SK-N-SH treated with all-trans-retinoic acid at 6 μM for 48 hours (cell line): ENCODE measurements at regions not wholly inside any gene's neighbourhood (a gene's known extent, or its start where the extent isn't known, plus 50 kb on each side); places are given as distances from the start of the nearest gene placed in this dataset.
"Not testable (repeated sequence)": the region's sequence is repeated elsewhere in the genome, so short reads cannot be mapped to it uniquely, and the experiment has no call there.

Experiments
- ATAC-seq: fragments of 200-7000 bp; cut with Tn5 transposase; 3 replicates; pipeline ENCODE4 v1.9.1; 2020; ENCODE audit warnings: mild to moderate bottlenecking, moderate library complexity
- ARNTL ChIP-seq: fragments of 450-650 bp; formaldehyde crosslinking; IDR thresholded peaks from 2 replicates; pipeline ENCODE4 v1.5.0; 2020; ENCODE audit warnings: low read depth, mild to moderate bottlenecking, moderate library complexity, borderline replicate concordance
- BACH2 ChIP-seq: fragments of 250-450 bp; sonication (Bioruptor Pico); IDR thresholded peaks from 2 replicates; pipeline ENCODE4 v1.9.0; 2021; ENCODE audit warnings: mild to moderate bottlenecking, borderline replicate concordance
- CSDC2 ChIP-seq: fragments of 250-450 bp; sonication (Bioruptor Pico); IDR thresholded peaks from 2 replicates; pipeline ENCODE4 v1.5.0; 2020; ENCODE audit warnings: mild to moderate bottlenecking, moderate library complexity
- ESRRG ChIP-seq: fragments of 250-450 bp; sonication (Bioruptor Pico); IDR thresholded peaks from 2 replicates; pipeline ENCODE4 v1.6.1; 2021; ENCODE audit warnings: mild to moderate bottlenecking
- GLIS3 ChIP-seq: fragments of 250-450 bp; sonication (Bioruptor Pico); IDR thresholded peaks from 2 replicates; pipeline ENCODE4 v1.5.0; 2020; ENCODE audit warnings: mild to moderate bottlenecking, moderate library complexity
- PPARA ChIP-seq: fragments of 250-450 bp; sonication (Bioruptor Pico); IDR thresholded peaks from 2 replicates; pipeline ENCODE4 v1.5.0; 2020; ENCODE audit warnings: mild to moderate bottlenecking, borderline replicate concordance
- RARB ChIP-seq: fragments of 250-450 bp; sonication (Bioruptor Pico); IDR thresholded peaks from 2 replicates; pipeline ENCODE4 v1.8.0; 2021; ENCODE audit warnings: mild to moderate bottlenecking, moderate library complexity
- SNAI2 ChIP-seq: fragments of 250-450 bp; sonication (Bioruptor Pico); IDR thresholded peaks from 2 replicates; pipeline ENCODE4 v1.5.0; 2020; ENCODE audit warnings: mild to moderate bottlenecking, moderate library complexity
- TCF4 ChIP-seq: fragments of 250-450 bp; sonication (Bioruptor Pico); IDR thresholded peaks from 2 replicates; pipeline ENCODE4 v1.8.0; 2021; ENCODE audit warnings: mild to moderate bottlenecking, moderate library complexity, borderline replicate concordance
- TOX ChIP-seq: fragments of 250-450 bp; sonication (Bioruptor Pico); IDR thresholded peaks from 2 replicates; pipeline ENCODE4 v1.8.0; 2021; ENCODE audit warnings: mild to moderate bottlenecking, moderate library complexity, borderline replicate concordance
- TSHZ2 ChIP-seq: fragments of 250-450 bp; sonication (Bioruptor Pico); IDR thresholded peaks from 2 replicates; pipeline ENCODE4 v1.5.0; 2020; ENCODE audit warnings: mild to moderate bottlenecking, moderate library complexity
- ZC3H10 ChIP-seq: fragments of 250-450 bp; sonication (Bioruptor Pico); IDR thresholded peaks from 2 replicates; pipeline ENCODE4 v1.5.1; 2021; ENCODE audit warnings: mild to moderate bottlenecking, moderate library complexity
- ZFP3 ChIP-seq: fragments of 250-450 bp; sonication (Bioruptor Pico); IDR thresholded peaks from 2 replicates; pipeline ENCODE4 v1.5.0; 2020; ENCODE audit warnings: mild to moderate bottlenecking, moderate library complexity
- ZNF565 ChIP-seq: fragments of 450-650 bp; formaldehyde crosslinking; conservative IDR thresholded peaks from 2 replicates; pipeline ENCODE4 v1.5.0; 2020; ENCODE audit warnings: low read depth, mild to moderate bottlenecking, moderate library complexity
- ZNF70 ChIP-seq: fragments of 450-650 bp; formaldehyde crosslinking; IDR thresholded peaks from 2 replicates; pipeline ENCODE4 v1.5.0; 2020; ENCODE audit warnings: mild to moderate bottlenecking, moderate library complexity
- ZNF8 ChIP-seq: fragments of 450-650 bp; formaldehyde crosslinking; IDR thresholded peaks from 2 replicates; pipeline ENCODE4 v1.5.0; 2020; ENCODE audit warnings: mild to moderate bottlenecking, moderate library complexity
- TF ChIP-seq, protein P1 (sequence below): fragments of 250-450 bp; sonication (Bioruptor Pico); IDR thresholded peaks from 2 replicates; pipeline ENCODE4 v1.5.1; 2020; ENCODE audit warnings: low read depth, mild to moderate bottlenecking, moderate library complexity
- TF ChIP-seq, protein P2 (sequence below): fragments of 250-450 bp; sonication (Bioruptor Pico); IDR thresholded peaks from 2 replicates; pipeline ENCODE4 v1.5.1; 2021; ENCODE audit warnings: mild to moderate bottlenecking, moderate library complexity
- TF ChIP-seq, protein P3 (sequence below): fragments of 250-450 bp; sonication (Bioruptor Pico); IDR thresholded peaks from 2 replicates; pipeline ENCODE4 v1.8.0; 2020; ENCODE audit warnings: mild to moderate bottlenecking, moderate library complexity, borderline replicate concordance

- TF ChIP-seq TSHZ2, result no peak
- TF ChIP-seq, all 23 proteins: peak for 0
Measured at GRCh38 chr3:101122681-101123080, 129.5 kb upstream of the ABI3BP start (continued).

DNA sequence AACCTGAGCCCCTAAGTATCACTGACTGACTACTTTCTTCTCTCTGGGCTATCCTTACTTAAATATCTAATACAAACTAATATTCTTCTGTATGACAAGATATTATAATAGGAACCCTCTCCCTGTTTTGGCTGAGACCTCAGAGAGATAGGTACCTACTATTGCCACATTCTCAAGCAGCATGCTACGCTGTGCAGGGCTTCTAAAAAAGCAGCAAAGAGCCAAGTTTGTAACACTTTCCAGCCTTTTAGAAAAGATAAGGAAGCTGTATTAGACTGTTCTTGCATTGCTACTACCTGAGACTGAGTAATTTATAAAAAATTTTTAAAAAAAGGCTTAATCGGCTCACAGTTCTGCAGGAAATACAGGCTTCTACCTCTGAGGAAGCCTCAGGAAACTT is 126.8 kb upstream of the ABI3BP start:
- ATAC-seq, result peak; percentile 26; the same call in 1 of the 3 replicates

DNA sequence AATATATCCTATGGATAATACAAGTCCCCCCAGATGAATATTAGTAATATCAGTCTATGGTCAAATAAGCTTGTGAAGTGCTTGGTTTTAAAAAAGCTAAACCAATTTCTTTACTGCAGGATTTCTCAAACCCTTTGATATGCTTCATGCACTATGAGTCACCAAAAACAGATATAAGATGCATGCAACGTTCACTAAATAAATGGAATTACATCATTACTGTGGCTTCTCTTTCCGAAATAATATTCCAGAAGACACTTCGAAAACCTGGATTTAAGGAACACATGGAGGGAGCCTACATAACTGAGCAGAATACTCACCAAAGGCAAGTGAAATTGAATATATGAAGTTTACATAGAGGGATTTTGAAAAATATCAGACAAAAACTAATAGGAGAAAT is 126.3 kb upstream of the ABI3BP start:
- TF ChIP-seq ZNF70 (CRISPR knock-in tag) (no peak), SNAI2 (0 out of 2 replicates have a peak, but pooled peaks have one; percentile 34)
- TF ChIP-seq, protein P1, sequence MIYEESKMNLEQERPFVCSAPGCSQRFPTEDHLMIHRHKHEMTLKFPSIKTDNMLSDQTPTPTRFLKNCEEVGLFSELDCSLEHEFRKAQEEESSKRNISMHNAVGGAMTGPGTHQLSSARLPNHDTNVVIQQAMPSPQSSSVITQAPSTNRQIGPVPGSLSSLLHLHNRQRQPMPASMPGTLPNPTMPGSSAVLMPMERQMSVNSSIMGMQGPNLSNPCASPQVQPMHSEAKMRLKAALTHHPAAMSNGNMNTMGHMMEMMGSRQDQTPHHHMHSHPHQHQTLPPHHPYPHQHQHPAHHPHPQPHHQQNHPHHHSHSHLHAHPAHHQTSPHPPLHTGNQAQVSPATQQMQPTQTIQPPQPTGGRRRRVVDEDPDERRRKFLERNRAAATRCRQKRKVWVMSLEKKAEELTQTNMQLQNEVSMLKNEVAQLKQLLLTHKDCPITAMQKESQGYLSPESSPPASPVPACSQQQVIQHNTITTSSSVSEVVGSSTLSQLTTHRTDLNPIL, result 0 out of 2 replicates have a peak, but pooled peaks have one; percentile 48
- ATAC-seq, result peak; percentile 85

More for the DNA sequence above, 126.8 kb upstream of the ABI3BP start:
- TF ChIP-seq BACH2 (CRISPR knock-in tag) (no peak), ZFP3 (CRISPR knock-in tag) (no peak)
- TF ChIP-seq, protein P2, sequence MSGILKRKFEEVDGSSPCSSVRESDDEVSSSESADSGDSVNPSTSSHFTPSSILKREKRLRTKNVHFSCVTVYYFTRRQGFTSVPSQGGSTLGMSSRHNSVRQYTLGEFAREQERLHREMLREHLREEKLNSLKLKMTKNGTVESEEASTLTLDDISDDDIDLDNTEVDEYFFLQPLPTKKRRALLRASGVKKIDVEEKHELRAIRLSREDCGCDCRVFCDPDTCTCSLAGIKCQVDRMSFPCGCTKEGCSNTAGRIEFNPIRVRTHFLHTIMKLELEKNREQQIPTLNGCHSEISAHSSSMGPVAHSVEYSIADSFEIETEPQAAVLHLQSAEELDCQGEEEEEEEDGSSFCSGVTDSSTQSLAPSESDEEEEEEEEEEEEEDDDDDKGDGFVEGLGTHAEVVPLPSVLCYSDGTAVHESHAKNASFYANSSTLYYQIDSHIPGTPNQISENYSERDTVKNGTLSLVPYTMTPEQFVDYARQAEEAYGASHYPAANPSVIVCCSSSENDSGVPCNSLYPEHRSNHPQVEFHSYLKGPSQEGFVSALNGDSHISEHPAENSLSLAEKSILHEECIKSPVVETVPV (CRISPR knock-in tag), result no peak

DNA sequence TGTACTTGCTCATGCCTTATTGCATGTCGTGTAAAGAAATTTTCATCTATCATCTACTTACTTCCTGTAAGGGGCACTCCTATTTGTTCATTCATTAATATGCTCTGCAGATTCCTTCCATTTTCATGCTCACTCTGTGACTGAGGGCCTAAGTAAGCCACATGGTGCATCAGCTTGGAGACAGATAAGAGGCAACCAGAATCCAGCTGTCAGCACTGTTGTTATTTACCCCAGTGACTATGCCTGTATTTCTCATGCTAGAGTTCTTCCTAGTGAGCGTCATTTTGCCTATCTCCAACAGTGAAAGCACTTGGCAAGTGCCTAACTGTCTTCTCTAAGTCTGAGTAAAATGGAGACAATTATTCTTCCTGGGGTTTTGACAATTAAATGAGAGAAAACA is 124.8 kb upstream of the ABI3BP start:
- no peak for TF ChIP-seq ZNF8
- no peak for TF ChIP-seq ESRRG (CRISPR knock-in tag)
- no peak for TF ChIP-seq TOX
- no peak for TF ChIP-seq RARB
- TF ChIP-seq, protein P1, result no peak
- TF ChIP-seq, protein P3, sequence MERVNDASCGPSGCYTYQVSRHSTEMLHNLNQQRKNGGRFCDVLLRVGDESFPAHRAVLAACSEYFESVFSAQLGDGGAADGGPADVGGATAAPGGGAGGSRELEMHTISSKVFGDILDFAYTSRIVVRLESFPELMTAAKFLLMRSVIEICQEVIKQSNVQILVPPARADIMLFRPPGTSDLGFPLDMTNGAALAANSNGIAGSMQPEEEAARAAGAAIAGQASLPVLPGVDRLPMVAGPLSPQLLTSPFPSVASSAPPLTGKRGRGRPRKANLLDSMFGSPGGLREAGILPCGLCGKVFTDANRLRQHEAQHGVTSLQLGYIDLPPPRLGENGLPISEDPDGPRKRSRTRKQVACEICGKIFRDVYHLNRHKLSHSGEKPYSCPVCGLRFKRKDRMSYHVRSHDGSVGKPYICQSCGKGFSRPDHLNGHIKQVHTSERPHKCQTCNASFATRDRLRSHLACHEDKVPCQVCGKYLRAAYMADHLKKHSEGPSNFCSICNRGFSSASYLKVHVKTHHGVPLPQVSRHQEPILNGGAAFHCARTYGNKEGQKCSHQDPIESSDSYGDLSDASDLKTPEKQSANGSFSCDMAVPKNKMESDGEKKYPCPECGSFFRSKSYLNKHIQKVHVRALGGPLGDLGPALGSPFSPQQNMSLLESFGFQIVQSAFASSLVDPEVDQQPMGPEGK (CRISPR knock-in tag), result no peak
- no peak for TF ChIP-seq TCF4
- TF ChIP-seq ZNF565 (CRISPR knock-in tag), result no peak
- no peak for TF ChIP-seq GLIS3 (CRISPR knock-in tag)
- ATAC-seq, result no peak

- no peak for ATAC-seq
Measured at GRCh38 chr3:101117465-101117864, 124.2 kb upstream of the ABI3BP start.

GRCh38 chr3:101110295-101110694 is 117.1 kb upstream of the ABI3BP start:
- ATAC-seq, result not testable (repeated sequence)

More at GRCh38 chr3:101117465-101117864, 124.2 kb upstream of the ABI3BP start:
- TF ChIP-seq BACH2 (CRISPR knock-in tag) (no peak), RARB (no peak), ZFP3 (CRISPR knock-in tag) (no peak), CSDC2 (CRISPR knock-in tag) (no peak), ARNTL (CRISPR knock-in tag) (no peak), TCF4 (no peak), ZNF565 (CRISPR knock-in tag) (no peak), PPARA (no peak), ESRRG (CRISPR knock-in tag) (no peak), ZNF8 (no peak), GLIS3 (CRISPR knock-in tag) (no peak), ZNF70 (CRISPR knock-in tag) (no peak), SNAI2 (no peak), ZC3H10 (CRISPR knock-in tag) (no peak), TOX (no peak)
- TF ChIP-seq, protein P3 (CRISPR knock-in tag), result no peak
- TF ChIP-seq, protein P2 (CRISPR knock-in tag), result no peak
